ENCODE measurements at regions not wholly inside any gene's neighbourhood (a gene's known extent, or its start where the extent isn't known, plus 50 kb on each side); places are given as distances from the start of the nearest gene placed in this dataset.

DNA sequence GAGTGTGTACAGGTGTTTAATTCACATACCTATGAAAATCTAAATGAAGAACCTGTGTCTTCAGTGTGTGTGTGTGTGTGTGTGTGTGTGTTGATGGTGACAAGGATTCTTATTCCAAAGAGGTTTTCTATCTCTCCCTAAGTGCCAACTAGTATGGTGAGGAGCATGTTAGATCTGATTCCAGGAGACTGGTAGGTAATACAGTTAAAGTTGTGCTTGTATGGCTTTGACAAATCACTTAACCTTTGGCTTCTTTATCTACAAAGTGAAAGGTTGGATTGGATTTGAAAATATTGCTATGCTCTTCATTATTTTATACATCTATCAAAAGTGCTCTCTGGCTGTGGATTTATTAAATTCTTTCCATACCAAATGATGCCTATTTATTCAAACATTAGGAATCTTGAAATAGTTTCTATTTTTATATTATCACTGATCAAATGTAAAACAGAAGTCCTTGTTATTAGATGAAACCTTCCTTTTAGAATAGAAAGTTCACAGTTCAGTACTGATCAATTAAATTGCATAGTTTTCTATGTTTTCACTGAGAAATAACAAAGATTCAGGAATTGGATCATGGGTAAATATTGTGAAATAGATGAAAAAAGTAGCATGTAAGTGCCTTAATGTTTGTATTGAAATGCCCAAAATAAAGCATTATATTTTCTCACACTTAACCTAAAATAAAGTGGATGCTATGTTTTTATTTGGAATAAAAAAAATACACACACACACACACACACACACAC is 84.4 kb upstream of the MLIP start:
- Histone ChIP-seq H3K9ac (ENCODE audit: low read depth in 1 of 2, low read length in 2 of 2) (no peak overlapping the region), H3K4me3 (ENCODE audit: low read depth in 1 of 3, low read length in 3 of 3) (no peak overlapping the region), H3K9me3 (ENCODE audit: control insufficient read depth in 4 of 4, low read length in 3 of 4) (no peaks in the 10 kb centered on the region), H3K4me1 (ENCODE audit: control insufficient read depth in 4 of 4, insufficient read depth in 4 of 4, low read length in 3 of 4) (peaks cover 0 to 19% (median 11%) of the 10 kb centered on the region in 4 donors), H3K27me3 (ENCODE audit: control insufficient read depth in 4 of 4, insufficient read depth in 4 of 4, low read length in 3 of 4) (no peaks in the 10 kb centered on the region), H3K36me3 (ENCODE audit: control insufficient read depth in 4 of 4, insufficient read depth in 3 of 4, low read depth in 1 of 4, low read length in 3 of 4) (no peaks in the 10 kb centered on the region), H3K27ac (ENCODE audit: low read depth in 1 of 2, low read length in 2 of 2) (peak overlapping the region in 1 of 2 donors; percentile 38)
- TF ChIP-seq FOXA2 (IDR thresholded peaks at IDR 0.05) (no peak), HNF4A (conservative IDR thresholded peaks at IDR 0.05) (peak; percentile 59 to 67), HNF4G (IDR thresholded peaks at IDR 0.05) (no peak), SP1 (IDR thresholded peaks at IDR 0.05) (no peak), GABPA (IDR thresholded peaks at IDR 0.05 in 1 of 2, conservative IDR thresholded peaks at IDR 0.05 in 1 of 2) (no peak), FOXA1 (IDR thresholded peaks at IDR 0.05) (no peak), NR2F2 (IDR thresholded peaks at IDR 0.05) (no peak), TAF1 (conservative IDR thresholded peaks at IDR 0.05) (no peak), EGR1 (IDR thresholded peaks at IDR 0.05; ENCODE audit: low read depth in 2 of 2) (no peak), RAD21 (IDR thresholded peaks at IDR 0.05) (peak in 1 of 2 donors; percentile 27), YY1 (IDR thresholded peaks at IDR 0.05) (no peak), RXRA (IDR thresholded peaks at IDR 0.05) (peak; percentile 34 to 63), JUND (IDR thresholded peaks at IDR 0.05) (peak in 1 of 2 donors; percentile 37)
- TF ChIP-seq, protein P1, sequence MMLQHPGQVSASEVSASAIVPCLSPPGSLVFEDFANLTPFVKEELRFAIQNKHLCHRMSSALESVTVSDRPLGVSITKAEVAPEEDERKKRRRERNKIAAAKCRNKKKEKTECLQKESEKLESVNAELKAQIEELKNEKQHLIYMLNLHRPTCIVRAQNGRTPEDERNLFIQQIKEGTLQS (IDR thresholded peaks at IDR 0.05) = peak; percentile 3
- TF ChIP-seq, protein P2, sequence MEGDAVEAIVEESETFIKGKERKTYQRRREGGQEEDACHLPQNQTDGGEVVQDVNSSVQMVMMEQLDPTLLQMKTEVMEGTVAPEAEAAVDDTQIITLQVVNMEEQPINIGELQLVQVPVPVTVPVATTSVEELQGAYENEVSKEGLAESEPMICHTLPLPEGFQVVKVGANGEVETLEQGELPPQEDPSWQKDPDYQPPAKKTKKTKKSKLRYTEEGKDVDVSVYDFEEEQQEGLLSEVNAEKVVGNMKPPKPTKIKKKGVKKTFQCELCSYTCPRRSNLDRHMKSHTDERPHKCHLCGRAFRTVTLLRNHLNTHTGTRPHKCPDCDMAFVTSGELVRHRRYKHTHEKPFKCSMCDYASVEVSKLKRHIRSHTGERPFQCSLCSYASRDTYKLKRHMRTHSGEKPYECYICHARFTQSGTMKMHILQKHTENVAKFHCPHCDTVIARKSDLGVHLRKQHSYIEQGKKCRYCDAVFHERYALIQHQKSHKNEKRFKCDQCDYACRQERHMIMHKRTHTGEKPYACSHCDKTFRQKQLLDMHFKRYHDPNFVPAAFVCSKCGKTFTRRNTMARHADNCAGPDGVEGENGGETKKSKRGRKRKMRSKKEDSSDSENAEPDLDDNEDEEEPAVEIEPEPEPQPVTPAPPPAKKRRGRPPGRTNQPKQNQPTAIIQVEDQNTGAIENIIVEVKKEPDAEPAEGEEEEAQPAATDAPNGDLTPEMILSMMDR (IDR thresholded peaks at IDR 0.05; ENCODE audit: low read depth, low read length, missing input control) = no peak
- TF ChIP-seq, protein P3, sequence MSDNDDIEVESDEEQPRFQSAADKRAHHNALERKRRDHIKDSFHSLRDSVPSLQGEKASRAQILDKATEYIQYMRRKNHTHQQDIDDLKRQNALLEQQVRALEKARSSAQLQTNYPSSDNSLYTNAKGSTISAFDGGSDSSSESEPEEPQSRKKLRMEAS (IDR thresholded peaks at IDR 0.05) = no peak
- TF ChIP-seq, protein P4, sequence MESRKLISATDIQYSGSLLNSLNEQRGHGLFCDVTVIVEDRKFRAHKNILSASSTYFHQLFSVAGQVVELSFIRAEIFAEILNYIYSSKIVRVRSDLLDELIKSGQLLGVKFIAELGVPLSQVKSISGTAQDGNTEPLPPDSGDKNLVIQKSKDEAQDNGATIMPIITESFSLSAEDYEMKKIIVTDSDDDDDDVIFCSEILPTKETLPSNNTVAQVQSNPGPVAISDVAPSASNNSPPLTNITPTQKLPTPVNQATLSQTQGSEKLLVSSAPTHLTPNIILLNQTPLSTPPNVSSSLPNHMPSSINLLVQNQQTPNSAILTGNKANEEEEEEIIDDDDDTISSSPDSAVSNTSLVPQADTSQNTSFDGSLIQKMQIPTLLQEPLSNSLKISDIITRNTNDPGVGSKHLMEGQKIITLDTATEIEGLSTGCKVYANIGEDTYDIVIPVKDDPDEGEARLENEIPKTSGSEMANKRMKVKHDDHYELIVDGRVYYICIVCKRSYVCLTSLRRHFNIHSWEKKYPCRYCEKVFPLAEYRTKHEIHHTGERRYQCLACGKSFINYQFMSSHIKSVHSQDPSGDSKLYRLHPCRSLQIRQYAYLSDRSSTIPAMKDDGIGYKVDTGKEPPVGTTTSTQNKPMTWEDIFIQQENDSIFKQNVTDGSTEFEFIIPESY (IDR thresholded peaks at IDR 0.05) = peak; percentile 55
- TF ChIP-seq, protein P5, sequence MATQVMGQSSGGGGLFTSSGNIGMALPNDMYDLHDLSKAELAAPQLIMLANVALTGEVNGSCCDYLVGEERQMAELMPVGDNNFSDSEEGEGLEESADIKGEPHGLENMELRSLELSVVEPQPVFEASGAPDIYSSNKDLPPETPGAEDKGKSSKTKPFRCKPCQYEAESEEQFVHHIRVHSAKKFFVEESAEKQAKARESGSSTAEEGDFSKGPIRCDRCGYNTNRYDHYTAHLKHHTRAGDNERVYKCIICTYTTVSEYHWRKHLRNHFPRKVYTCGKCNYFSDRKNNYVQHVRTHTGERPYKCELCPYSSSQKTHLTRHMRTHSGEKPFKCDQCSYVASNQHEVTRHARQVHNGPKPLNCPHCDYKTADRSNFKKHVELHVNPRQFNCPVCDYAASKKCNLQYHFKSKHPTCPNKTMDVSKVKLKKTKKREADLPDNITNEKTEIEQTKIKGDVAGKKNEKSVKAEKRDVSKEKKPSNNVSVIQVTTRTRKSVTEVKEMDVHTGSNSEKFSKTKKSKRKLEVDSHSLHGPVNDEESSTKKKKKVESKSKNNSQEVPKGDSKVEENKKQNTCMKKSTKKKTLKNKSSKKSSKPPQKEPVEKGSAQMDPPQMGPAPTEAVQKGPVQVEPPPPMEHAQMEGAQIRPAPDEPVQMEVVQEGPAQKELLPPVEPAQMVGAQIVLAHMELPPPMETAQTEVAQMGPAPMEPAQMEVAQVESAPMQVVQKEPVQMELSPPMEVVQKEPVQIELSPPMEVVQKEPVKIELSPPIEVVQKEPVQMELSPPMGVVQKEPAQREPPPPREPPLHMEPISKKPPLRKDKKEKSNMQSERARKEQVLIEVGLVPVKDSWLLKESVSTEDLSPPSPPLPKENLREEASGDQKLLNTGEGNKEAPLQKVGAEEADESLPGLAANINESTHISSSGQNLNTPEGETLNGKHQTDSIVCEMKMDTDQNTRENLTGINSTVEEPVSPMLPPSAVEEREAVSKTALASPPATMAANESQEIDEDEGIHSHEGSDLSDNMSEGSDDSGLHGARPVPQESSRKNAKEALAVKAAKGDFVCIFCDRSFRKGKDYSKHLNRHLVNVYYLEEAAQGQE (IDR thresholded peaks at IDR 0.05) = no peak
- DNase-seq (ENCODE audit: low spot score) = no peak
